ENCODE measurements at regions not wholly inside any gene's neighbourhood (a gene's known extent, or its start where the extent isn't known, plus 50 kb on each side); places are given as distances from the start of the nearest gene placed in this dataset.

- TF ChIP-seq CHD7 (IDR thresholded peaks at IDR 0.05; ENCODE audit: insufficient replicate concordance, low read length) (no peak), JUND (IDR thresholded peaks at IDR 0.05; ENCODE audit: low read length) (no peak), EGR1 (IDR thresholded peaks at IDR 0.05; ENCODE audit: borderline replicate concordance, low read depth, low read length) (no peak), E2F6 (IDR thresholded peaks at IDR 0.05) (no peak), NANOG (IDR thresholded peaks at IDR 0.05; ENCODE audit: insufficient read depth, low read depth, low read length, poor library complexity, severe bottlenecking) (no peak), RXRA (IDR thresholded peaks at IDR 0.05; ENCODE audit: insufficient read depth, low read depth, low read length) (no peak)
Measured at GRCh38 chr4:81776794-81777193, 305.1 kb upstream of the RASGEF1B start (continued).

All from H1 (cell line).